SIG-M5 treated with dmso at 0.1 percent for 504 hours (cell line): ENCODE measurements at regions not wholly inside any gene's neighbourhood (a gene's known extent, or its start where the extent isn't known, plus 50 kb on each side); places are given as distances from the start of the nearest gene placed in this dataset.

Experiments used
- DNase-seq: peaks from one replicate; lab custom pipeline; 2025; ENCODE audit not compliant: unreplicated experiment; lab: John Stamatoyannopoulos, UW

- DNase-seq: peak; percentile 96
These were observed 75.9 kb upstream of the PRR16 start for GRCh38 chr5:120388016-120388781.

GRCh38 chr5:120394259-120394658 lies 69.8 kb upstream of the PRR16 start:
- DNase-seq: no peak

- no peak for DNase-seq
These were observed 67.9 kb upstream of the PRR16 start for GRCh38 chr5:120396186-120396585.

- no peak for DNase-seq
These were observed 63.7 kb upstream of the PRR16 start for GRCh38 chr5:120400356-120400755.

- no peak for DNase-seq
These were observed 61.5 kb upstream of the PRR16 start for GRCh38 chr5:120402606-120403005.

- peak; percentile 48 for DNase-seq
These were observed 58.7 kb upstream of the PRR16 start for GRCh38 chr5:120405286-120405864.

- DNase-seq: no peak
These were observed 58.2 kb upstream of the PRR16 start for GRCh38 chr5:120405923-120406322.

GRCh38 chr5:120413686-120414085 lies 50.4 kb upstream of the PRR16 start:
- DNase-seq: no peak
